ENCODE measurements at regions not wholly inside any gene's neighbourhood (a gene's known extent, or its start where the extent isn't known, plus 50 kb on each side); places are given as distances from the start of the nearest gene placed in this dataset.
"Not testable (repeated sequence)": the region's sequence is repeated elsewhere in the genome, so short reads cannot be mapped to it uniquely, and the experiment has no call there.

DNA sequence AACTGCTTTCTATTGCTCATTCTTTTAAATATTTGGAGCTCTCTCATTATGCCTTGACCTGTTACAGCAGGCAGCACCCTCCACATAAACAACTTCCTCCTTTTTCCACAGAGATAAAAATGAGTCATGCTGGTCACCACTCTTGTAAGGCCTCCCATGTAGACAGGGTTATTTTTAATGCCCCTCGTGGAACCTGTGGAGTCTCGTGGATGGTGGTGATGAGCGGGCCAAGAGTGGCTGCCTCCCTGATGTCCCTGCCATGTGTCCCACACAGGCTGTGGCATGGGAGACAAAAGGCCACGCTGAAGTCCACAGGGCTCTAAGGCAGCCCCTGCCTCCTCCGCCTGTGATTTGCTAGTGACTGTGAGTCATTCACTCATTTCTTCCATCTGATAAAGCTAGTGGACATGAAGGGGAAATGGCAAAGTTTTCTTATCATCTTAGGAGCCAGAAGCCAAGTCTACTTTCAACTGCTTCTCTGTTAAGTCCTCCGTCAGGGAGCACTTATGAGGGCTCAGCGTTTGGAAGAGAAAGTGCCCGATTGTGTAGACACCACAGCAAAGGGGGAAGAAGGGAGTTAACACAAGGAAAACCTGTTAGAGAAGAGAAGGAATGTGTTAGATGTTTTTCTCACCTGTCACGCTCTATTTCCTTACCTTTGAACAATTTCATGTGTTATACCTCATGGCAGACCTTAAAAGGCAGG is 121.6 kb upstream of the FAT1 start:
- DNase-seq (ENCODE audit: low read depth): peak; percentile 85

DNA sequence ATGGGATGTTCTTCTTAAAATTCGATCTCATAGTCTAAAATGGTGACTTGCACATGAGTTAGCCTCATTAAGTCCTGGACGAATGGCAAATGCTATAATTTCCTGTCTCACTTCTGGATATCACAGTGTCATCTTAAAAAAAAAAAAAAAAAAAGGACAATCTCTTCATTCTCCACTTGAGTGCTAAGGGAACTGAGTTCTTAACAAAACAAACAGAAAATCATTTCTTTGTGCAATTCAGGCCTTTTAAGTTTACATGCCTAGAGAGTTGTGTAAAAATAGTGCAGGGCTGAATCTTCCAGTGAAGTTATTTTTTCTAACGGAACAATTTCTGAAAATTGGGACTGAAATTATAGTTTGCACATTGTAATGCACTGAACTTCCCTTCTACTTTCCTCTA is 122.8 kb upstream of the FAT1 start:
- no peak for DNase-seq (ENCODE audit: low read depth)

DNA sequence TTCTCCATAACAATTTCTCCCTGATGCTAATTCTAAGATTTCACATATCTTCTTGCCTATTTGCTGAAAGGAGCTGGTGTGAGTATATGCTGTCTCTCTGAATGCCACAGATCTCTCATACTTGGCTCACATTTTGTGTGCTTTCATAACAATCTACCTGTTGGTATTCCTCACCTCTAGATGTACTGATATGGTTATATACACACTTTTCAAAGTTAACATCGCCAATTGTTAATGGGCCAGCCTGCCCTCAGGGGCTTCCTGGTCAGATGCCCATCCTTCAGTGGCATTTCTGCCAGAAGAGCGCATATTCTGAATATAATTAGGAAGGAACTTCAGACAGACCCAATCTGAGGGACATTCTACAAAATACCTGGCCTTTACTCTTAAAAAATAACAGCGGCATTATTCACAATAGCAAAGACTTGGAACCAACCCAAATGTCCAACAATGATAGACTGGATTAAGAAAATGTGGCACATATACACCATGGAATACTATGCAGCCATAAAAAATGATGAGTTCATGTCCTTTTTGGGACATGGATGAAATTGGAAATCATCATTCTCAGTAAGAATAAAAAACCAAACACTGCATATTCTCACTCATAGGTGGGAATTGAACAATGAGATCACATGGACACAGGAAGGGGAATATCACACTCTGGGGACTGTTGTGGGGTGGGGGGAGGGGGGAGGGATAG is 123.9 kb upstream of the FAT1 start:
- DNase-seq (ENCODE audit: low read depth): not testable (repeated sequence)

DNA sequence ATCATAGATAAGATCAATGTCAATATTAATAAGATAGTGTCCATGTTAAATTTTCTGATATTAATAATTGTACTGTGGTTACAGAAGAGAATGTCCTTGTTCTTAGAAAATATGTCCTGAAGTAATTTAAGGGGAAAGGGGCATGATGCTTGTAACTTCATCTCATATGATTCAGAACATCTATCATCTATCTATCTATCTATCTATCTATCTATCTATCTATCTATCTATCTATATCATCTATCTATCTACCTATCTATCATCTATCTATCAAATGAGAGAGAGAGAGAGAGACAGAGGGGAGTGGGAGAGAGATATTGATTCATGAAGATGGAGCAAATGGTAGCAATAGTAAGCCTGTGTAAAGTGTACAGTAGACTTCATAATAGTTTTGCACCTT is 124.8 kb upstream of the FAT1 start:
- no peak for DNase-seq (ENCODE audit: low read depth)

DNA sequence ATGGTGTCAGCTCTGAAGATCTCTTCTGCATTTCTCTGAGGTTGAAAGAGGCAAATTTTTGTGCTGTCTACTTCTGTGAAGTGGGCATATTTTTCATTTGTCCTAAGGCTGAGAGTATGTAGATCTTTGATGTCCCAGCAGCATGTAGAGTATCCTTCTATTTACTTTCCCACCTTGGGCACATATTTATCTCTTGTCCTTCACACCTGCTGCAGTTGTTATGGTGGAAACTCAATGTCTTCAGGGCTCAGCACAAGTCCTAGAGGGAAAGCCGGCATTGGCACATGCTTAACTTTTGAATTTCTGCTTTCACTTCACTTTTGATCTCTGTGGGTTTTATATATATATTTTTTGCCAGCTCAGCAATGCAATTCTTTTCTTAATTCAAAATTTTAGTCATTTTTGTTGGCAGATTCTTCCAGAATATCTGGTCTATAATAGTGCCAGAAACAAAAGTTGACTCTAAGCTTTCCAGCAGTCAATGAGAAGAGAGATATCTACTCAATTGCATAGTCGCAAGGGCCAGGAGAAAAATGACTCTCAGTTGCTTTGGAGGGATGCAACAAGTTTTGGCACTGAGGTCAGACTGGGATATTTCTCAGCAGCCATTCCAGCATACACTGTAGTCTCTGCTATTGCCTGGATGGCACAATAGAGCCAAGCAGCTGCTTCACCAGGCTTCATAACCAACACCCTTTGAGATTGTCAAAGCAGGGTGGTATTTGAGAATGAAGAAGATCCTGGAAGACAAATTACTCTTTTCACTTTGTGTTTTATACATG is 127.8 kb upstream of the FAT1 start:
- no peak for DNase-seq (ENCODE audit: low read depth)

DNA sequence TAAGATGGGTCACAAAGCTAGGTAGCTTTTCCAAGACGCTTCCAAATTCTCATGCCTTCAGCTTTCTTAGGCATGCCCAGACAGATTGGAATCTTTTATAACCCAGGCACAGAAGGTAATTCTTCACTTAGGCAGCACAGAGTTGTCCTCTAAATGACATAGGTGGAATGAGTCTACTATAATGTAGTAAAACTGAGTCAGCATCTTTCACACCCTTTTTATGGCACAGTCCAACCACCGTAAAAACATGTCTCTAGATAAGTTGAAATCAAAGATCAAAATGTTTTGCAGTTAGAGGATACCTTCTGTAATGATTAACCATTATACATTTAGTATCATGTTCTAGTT is 128.4 kb upstream of the FAT1 start:
- no peak for DNase-seq (ENCODE audit: low read depth)

DNA sequence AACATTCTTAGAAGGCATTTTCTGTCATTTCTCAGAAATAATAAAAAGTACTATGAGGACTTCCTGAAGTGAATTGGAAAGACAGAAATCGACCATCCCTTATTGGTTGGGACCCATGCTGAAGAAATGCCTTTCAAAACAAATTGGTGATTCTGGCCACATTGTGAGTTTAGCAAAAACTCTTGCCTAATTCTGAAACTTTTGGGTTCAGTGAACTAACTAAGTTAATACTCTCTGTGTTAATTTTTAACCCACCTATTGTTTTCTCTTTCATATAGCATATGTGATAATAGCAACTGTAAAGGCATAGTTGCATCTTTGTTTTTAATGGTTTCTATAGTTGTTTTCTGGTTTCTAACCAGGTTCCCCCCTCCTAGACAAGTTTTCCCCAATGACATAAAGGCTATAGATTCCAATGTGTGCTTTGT is 129.3 kb upstream of the FAT1 start:
- DNase-seq (ENCODE audit: low read depth): no peak

DNA sequence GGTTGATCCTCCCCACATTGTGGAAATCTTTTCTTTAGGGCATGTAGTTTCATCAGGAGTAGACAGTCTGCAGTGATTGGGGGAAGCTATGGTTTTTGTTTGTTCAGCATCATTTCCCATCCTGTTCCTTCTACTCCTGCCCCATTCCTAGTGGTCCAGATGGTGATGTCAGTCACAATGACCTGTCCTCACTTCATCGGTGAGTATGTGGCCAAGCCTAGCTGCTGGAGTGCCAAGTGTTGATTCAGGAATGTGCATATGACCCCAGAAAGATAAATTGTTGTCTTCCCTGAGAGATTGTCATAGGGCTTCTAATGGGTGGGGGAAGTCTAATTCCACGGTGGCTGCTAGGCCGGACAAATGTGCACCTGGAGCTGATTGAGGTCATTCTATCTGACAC is 130.6 kb upstream of the FAT1 start:
- DNase-seq (ENCODE audit: low read depth): peak; percentile 31

DNA sequence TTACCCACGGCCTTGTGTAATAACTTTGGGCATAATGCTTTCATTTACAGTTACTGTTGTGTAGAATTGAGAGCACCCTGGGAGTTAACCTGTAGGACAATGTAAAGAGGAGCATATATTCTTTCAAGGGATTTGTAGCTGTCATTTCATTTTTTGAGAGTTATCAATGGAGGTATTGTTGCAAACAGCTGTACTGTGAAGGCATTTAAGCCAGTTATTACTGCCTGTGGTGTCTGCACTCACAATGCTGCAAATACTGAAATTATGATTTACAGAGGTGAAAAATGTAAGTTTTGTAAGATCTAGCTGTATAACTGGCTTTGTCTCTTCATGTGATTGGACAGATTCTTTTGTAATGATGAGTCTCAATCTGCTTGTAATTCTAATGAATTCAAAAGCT is 131.5 kb upstream of the FAT1 start:
- no peak for DNase-seq (ENCODE audit: low read depth)

DNA sequence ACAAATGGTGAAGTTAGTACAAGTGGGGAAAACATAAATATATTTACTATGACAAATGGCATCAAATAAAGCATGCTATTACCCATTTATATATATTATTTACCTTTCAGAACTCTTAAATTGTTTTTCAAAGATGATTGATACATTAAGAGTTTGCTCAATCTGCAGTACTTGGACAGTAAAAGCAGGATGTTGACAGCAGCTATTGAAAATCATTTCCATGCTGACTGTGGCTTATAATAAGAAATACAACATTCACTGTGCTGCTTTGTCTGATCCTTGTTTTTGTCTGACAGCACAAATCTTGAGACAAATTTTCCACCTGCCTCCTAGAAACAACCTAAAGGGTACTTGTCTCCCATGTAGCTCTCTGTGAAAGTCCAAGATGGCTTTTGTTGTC is 134.1 kb upstream of the FAT1 start:
- DNase-seq (ENCODE audit: low read depth): no peak

DNA sequence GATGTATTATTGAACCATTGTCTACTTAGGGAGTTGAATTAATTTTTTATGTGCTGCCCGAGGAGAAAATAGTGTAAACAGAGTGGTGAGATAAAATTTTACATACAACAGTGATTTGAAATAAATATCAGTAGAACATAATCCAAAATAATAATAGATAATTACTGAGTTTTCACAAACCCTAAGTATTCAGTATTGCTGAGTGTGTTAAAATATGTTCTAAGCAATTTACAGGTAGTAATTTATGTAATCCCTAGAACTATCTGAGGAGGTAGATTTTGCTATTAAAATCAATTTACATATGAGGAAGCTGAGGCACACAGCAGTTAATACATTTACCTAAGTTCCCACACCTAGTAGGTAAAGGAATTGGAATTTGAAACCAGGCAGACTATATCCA is 134.7 kb upstream of the FAT1 start:
- DNase-seq (ENCODE audit: low read depth): no peak

DNA sequence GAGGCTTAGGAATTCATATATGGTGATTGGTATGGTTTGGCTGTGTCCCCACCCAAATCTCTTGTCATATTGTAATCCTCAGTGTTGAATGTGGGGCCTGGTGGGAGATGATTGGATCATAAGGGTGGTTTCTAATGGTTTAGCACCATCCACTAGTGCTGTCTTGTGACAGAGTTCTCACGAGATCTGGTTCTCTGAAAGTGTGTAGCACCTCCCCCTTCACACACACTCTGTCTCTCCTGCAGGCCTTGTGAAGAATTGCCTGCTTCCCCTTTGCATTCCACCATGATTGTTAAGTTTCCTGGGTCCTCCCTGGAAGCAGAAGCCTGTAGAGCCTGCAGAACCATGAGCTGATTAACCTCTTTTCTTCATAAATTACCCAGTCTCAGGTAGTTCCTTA is 135.8 kb upstream of the FAT1 start:
- no peak for DNase-seq (ENCODE audit: low read depth)

DNA sequence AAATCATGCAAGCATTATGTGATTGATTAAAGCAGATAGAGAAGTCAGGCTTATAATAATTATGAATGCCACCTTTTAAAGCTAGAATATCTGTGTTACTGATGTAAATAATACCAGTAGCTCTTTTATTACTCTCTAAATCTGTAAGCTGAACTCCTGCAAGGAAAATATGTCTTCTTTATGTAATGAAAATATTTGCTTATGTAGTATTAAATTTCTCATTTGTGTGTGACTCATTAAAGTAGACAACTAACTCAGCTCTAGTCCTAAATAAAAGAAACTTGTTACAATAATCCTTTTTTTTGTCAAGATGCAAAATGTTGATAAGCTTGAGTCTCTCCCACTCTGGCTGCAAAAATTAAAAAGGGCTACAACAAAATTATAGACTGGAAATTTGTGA is 137.7 kb upstream of the FAT1 start:
- no peak for DNase-seq (ENCODE audit: low read depth)

DNA sequence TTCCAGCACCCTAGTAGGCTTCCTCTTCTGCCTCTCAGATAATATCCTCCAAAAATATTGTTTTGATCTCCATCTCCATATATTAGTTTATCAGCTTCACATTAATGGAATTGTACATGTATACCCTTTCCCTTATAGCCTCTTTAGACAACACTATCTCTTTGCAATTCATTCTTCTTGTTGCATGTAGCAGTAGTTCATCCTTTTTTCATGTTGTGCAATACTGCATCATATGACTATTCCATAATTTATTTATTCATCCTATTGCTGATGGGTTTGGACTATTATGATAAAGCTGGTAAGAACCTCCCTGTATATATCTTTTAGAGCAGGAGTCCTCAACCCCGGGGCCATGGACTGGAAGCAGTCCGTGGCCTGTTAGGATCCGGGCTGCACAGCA is 148.2 kb upstream of the FAT1 start:
- DNase-seq (ENCODE audit: low read depth): no peak

DNA sequence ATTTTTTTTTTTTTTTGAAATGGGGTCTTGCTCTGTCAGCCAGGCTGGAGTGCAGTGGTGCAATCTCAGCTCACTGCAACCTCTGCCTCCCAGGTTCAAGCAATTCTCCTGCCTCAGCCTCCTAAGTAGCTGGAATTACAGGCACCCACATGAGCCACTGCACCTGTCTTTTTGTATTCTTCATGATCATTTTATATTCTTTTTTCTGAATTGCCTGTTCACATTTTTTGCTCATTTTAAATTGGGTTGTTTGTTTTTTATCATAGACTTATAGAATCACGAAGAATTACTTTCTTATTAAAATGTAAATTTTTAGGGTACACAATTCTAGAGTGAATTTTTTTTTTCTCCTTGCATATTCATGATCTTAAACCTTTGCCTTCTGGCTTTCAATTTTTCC is 149.4 kb upstream of the FAT1 start:
- DNase-seq (ENCODE audit: low read depth): not testable (repeated sequence)

DNA sequence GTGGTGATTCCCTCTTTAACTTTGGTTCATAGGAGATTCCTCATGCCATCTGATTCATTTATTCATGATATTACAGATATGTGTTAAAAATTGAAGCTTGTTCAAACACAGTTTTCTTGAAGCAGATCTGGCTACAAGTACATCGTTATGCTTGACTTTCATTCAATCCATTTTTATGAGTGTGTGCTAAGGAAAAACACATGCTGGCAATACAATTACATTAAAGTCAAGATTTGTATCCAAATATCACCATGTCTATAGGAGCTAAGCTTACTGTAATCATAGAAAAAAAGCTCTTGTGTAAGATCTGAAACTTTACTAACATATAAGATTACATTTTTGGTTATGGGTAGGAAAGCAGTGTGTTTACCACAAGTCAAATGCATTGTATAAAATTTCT is 151.8 kb upstream of the FAT1 start:
- DNase-seq (ENCODE audit: low read depth): no peak

DNA sequence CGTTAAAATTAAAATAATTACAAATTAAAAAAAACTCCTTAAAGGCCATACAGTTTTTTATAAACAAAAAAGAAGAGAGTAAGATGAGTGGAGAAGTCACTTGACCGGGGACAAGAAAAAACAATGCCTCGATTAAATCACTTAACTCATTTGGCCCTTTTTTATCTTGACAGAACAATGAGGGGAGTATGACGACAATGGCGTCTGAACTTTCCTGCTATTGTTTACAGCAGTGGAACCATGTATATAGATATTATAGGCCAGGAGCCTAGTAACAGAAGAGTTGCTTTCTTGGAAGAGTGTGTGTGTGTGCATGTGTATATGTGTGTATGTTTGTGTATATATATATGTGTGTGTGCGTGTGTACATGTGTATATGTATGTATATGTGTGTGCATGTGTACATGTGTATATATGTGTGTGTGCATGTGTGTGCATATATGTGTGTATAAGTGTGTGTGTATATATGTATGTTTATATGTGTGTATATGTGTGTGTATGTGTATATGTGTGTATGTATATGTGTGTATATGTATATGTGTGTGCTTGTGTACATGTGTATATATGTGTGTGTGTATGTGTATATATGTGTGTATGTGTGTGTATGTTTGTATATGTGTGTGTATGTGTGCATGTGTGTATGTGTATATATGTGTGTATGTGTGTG is 153.4 kb upstream of the FAT1 start:
- no peak for DNase-seq (ENCODE audit: low read depth)

DNA sequence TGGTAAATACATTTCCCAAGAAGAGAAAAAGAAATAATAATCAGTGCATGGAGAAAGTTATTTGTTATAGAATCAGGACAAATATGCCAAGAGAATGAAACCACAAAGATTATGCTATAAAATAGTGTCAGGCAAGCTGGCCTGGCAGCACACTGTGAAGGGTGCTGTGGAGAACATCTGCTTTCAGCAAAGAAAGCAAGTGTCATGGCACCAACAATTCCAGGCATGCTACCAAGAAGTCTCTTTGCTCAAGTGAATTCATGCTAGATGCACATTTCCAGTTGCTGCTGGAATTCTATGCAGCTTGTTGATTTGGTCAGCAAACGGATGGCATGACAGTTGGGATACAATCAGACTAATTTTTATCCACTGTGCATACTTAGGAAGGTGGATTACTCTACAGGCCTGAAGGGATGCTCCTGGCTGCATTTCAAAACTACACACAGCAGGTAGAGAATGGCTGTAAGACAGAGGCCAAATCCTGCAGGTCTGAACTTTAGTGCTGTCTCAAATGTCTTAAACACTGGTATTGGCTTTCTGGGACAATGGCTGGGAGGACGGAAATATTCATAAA is 154.6 kb upstream of the FAT1 start:
- DNase-seq (ENCODE audit: low read depth): no peak

DNA sequence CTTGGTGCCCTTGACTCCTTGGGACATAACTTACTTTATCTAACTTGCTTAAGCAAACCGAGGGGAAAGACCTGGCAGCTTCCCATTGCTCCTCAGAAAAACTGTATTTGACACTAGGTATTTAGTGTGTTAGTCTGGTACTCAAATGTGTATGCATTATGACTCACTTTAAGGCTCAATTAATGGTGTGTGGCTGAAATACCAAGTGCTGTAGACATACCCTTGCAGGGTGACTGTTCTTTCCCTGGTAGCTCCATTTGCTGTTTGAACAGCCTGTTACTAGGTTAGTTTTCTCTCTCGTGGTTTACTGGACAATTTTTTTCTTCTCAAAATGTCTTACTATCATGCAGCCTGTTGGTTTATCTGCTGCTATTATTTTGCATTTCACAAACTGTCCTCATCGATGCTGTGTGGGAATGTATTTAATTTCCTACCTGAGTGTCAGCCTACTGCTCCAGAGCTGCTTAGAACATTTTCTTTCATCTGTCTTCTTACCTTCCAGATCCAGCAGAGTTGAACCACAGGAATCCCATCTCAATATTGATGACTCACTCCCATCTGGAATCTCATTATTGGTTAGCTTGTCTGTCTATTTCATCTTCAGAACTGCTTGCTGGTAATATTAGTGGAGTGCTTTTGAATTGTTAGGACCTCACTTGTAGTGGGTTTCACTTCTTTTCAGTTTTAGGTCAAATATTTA is 158.0 kb upstream of the FAT1 start:
- peak; percentile 60 for DNase-seq (ENCODE audit: low read depth)

DNA sequence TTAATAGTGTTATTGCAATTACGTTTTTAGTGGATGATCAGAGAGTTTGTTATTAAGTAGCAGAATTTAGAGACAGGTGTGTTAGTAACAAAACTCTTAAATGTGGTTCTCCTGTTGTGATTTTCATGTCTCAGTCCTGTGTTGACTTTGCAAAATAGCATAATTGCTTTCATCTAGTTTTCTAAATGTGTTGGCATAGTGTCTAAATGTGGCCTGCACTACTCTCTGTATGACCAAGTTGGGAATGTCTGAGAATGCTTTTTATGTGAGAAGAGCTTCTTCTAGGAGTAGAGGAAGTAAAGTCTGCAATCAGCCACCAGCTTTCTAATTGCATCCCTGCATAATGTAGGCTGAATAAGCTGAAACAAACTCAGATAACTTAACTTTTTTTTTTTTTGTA is 158.6 kb upstream of the FAT1 start:
- DNase-seq (ENCODE audit: low read depth): no peak

DNA sequence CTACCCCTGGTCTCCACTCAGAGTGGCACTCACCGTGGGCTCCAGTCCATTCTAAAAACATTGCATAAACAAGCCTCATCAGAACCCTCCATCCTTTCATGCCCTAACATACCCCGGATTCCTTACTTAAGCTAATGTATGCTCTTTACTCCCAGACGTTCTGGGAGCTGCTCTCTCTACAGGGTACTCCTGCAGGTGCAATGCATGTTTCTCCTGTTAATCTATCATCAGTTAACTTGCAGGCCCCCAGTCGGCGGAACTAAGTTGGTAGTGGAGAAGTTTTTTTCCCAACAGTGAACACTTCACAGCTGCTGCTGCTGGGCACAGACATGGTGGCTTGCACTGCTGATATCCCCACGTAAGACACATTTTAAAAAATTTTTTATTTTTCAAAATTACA is 161.6 kb upstream of the FAT1 start:
- no peak for DNase-seq (ENCODE audit: low read depth)

Data from HT1080 (cell line).